HepG2 (cell line): ENCODE measurements at regions not wholly inside any gene's neighbourhood (a gene's known extent, or its start where the extent isn't known, plus 50 kb on each side); places are given as distances from the start of the nearest gene placed in this dataset.

ENCODE experiments used
- AGO1 ChIP-seq: fragments of 200-400 bp; formaldehyde crosslinking; IDR thresholded peaks from 2 replicates; pipeline ENCODE4 v1.6.1; 2017; ENCODE audit warnings: mild to moderate bottlenecking, low read depth, low read length, moderate library complexity; ENCODE audit not compliant: poor library complexity, severe bottlenecking
- CBX5 ChIP-seq: sonication (generic); formaldehyde crosslinking; IDR thresholded peaks from 2 replicates; pipeline ENCODE4 v1.4.0; 2020; ENCODE audit warnings: missing genetic modification reagents, borderline replicate concordance
- ELF1 ChIP-seq: sonication (generic); formaldehyde crosslinking; IDR thresholded peaks from 2 replicates; pipeline ENCODE4 v1.4.0; 2020; ENCODE audit warnings: missing genetic modification reagents
- ELF3 ChIP-seq: IDR thresholded peaks from 2 replicates; pipeline ENCODE4 v1.6.1; 2016; ENCODE audit warnings: missing genetic modification reagents, missing compliant biosample characterization
- FOXO1 ChIP-seq: sonication (generic); formaldehyde crosslinking; IDR thresholded peaks from 2 replicates; pipeline ENCODE4 v1.4.0; 2020; ENCODE audit warnings: missing genetic modification reagents
- GTF3A ChIP-seq: sonication (generic); formaldehyde crosslinking; conservative IDR thresholded peaks from 2 replicates; pipeline ENCODE4 v1.4.0; 2020; ENCODE audit warnings: mild to moderate bottlenecking, missing genetic modification reagents
- HDAC1 ChIP-seq: sonication (generic); formaldehyde crosslinking; IDR thresholded peaks from 2 replicates; pipeline ENCODE4 v1.5.1; 2020; ENCODE audit warnings: mild to moderate bottlenecking, missing genetic modification reagents
- ISL2 ChIP-seq: sonication (generic); formaldehyde crosslinking; IDR thresholded peaks from 2 replicates; pipeline ENCODE4 v1.5.0; 2020; ENCODE audit warnings: missing genetic modification reagents
- JUND ChIP-seq: sonication (generic); formaldehyde crosslinking; IDR thresholded peaks from 2 replicates; pipeline ENCODE4 v1.8.0; 2022; ENCODE audit warnings: mild to moderate bottlenecking, missing genetic modification reagents
- MEIS2 ChIP-seq: sonication (generic); formaldehyde crosslinking; IDR thresholded peaks from 2 replicates; pipeline ENCODE4 v1.9.0; 2021; ENCODE audit warnings: mild to moderate bottlenecking, missing genetic modification reagents
- NBN ChIP-seq: fragments of 450-650 bp; conservative IDR thresholded peaks from 2 replicates; pipeline ENCODE4 v1.6.1; 2017
- NFATC3 ChIP-seq: sonication (generic); formaldehyde crosslinking; IDR thresholded peaks from 2 replicates; pipeline ENCODE4 v1.5.1; 2020; ENCODE audit warnings: mild to moderate bottlenecking, missing genetic modification reagents
- NFE2L1 ChIP-seq: sonication (generic); formaldehyde crosslinking; IDR thresholded peaks from 2 replicates; pipeline ENCODE4 v1.4.0; 2020; ENCODE audit warnings: missing genetic modification reagents, mild to moderate bottlenecking, borderline replicate concordance
- NFKB2 ChIP-seq: sonication (generic); formaldehyde crosslinking; IDR thresholded peaks from 2 replicates; pipeline ENCODE4 v1.4.0; 2020; ENCODE audit warnings: missing genetic modification reagents, borderline replicate concordance
- NR2F6 ChIP-seq, 2 experiments: IDR thresholded peaks; 2 replicates each; pipeline ENCODE4 v1.6.1; 2016; ENCODE audit warnings: antibody characterized with exemption in 1 of 2, mild to moderate bottlenecking in 1 of 2
- NR3C1 ChIP-seq: sonication (generic); formaldehyde crosslinking; IDR thresholded peaks from 2 replicates; pipeline ENCODE4 v1.4.0; 2020; ENCODE audit warnings: missing genetic modification reagents
- SMAD9 ChIP-seq: sonication (generic); formaldehyde crosslinking; IDR thresholded peaks from 2 replicates; pipeline ENCODE4 v1.5.1; 2020; ENCODE audit warnings: mild to moderate bottlenecking, missing genetic modification reagents
- TOE1 ChIP-seq: sonication (generic); formaldehyde crosslinking; IDR thresholded peaks from 2 replicates; pipeline ENCODE4 v1.4.0; 2020; ENCODE audit warnings: mild to moderate bottlenecking, missing genetic modification reagents
- TRIM24 ChIP-seq: sonication (generic); formaldehyde crosslinking; IDR thresholded peaks from 2 replicates; pipeline ENCODE4 v1.8.0; 2022; ENCODE audit warnings: mild to moderate bottlenecking, missing genetic modification reagents
- ZNF234 ChIP-seq: sonication (generic); formaldehyde crosslinking; conservative IDR thresholded peaks from 2 replicates; pipeline ENCODE4 v1.5.1; 2020; ENCODE audit warnings: mild to moderate bottlenecking, missing genetic modification reagents
- ZNF264 ChIP-seq: sonication (generic); formaldehyde crosslinking; IDR thresholded peaks from 2 replicates; pipeline ENCODE4 v1.4.0; 2020; ENCODE audit warnings: missing genetic modification reagents
- ZNF556 ChIP-seq: sonication (generic); formaldehyde crosslinking; IDR thresholded peaks from 2 replicates; pipeline ENCODE4 v1.4.0; 2020; ENCODE audit warnings: mild to moderate bottlenecking, missing genetic modification reagents, borderline replicate concordance
- ZNF614 ChIP-seq: IDR thresholded peaks from 2 replicates; pipeline ENCODE4 v1.6.1; 2018; ENCODE audit warnings: missing biosample characterization, missing genetic modification reagents, inconsistent platforms, borderline replicate concordance
- ZNF839 ChIP-seq: sonication (generic); formaldehyde crosslinking; IDR thresholded peaks from 2 replicates; pipeline ENCODE4 v1.4.0; 2020; ENCODE audit warnings: missing genetic modification reagents, mild to moderate bottlenecking, borderline replicate concordance
- ZNF850 ChIP-seq: sonication (generic); formaldehyde crosslinking; conservative IDR thresholded peaks from 2 replicates; pipeline ENCODE4 v1.9.0; 2021; ENCODE audit warnings: mild to moderate bottlenecking, missing genetic modification reagents
- TF ChIP-seq, protein P1 (sequence below): sonication (generic); formaldehyde crosslinking; IDR thresholded peaks from 2 replicates; pipeline ENCODE4 v1.4.0; 2020; ENCODE audit warnings: mild to moderate bottlenecking, missing genetic modification reagents

- TF ChIP-seq, protein P1, sequence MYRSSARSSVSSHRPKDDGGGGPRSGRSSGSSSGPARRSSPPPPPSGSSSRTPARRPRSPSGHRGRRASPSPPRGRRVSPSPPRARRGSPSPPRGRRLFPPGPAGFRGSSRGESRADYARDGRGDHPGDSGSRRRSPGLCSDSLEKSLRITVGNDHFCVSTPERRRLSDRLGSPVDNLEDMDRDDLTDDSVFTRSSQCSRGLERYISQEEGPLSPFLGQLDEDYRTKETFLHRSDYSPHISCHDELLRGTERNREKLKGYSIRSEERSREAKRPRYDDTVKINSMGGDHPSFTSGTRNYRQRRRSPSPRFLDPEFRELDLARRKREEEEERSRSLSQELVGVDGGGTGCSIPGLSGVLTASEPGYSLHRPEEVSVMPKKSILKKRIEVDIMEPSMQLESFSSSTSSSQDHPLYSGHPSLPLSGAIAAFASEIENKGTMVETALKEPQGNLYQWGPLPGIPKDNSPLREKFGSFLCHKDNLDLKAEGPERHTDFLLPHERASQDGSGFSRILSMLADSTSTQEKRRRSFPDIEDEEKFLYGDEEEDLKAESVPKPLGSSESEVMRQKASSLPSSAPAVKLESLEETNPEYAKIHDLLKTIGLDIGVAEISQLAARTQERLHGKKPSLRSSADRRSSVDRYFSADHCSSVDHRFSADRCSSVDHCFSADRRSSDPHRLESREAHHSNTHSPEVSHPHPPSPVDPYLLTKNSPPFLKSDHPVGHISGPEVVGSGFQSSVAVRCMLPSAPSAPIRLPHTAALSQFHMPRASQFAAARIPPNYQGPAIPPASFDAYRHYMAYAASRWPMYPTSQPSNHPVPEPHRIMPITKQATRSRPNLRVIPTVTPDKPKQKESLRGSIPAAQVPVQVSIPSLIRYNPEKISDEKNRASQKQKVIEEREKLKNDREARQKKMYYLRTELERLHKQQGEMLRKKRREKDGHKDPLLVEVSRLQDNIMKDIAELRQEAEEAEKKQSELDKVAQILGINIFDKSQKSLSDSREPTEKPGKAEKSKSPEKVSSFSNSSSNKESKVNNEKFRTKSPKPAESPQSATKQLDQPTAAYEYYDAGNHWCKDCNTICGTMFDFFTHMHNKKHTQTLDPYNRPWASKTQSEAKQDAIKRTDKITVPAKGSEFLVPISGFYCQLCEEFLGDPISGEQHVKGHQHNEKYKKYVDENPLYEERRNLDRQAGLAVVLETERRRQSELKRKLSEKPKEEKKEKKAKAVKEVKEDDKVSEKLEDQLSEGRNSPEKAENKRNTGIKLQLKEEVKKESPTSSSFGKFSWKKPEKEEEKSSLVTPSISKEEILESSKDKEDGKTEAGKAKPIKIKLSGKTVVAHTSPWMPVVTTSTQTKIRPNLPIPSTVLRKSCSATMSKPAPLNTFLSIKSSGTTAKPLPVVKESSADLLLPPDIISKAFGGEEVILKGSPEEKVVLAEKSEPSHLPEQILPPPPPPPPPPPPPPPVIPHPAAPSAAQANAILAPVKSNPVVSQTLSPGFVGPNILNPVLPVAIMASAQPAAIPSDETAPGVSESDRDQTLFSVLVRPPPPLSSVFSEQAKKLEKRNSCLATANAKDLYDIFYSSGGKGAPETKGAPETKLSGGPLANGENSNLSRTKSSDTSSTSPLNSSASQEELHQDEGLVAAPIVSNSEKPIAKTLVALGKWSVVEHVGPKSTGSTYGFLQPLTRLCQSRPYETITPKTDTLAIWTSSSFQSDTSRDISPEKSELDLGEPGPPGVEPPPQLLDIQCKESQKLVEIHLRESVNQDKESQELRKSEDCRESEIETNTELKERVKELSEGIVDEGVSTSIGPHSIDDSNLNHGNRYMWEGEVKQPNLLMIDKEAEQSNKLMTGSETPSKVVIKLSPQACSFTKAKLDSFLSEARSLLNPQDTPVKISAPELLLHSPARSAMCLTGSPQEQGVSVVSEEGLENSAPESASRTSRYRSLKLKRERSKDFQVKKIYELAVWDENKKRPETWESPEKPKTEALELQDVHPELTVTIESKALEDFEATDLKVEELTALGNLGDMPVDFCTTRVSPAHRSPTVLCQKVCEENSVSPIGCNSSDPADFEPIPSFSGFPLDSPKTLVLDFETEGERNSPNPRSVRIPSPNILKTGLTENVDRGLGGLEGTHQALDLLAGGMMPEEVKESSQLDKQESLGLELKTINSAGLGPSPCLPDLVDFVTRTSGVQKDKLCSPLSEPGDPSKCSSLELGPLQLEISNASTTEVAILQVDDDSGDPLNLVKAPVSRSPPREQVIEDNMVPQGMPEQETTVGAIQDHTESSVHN (CRISPR knock-in tag): no peak
- TF ChIP-seq GTF3A (CRISPR knock-in tag): no peak
- no peak for TF ChIP-seq SMAD9 (CRISPR knock-in tag)
- no peak for TF ChIP-seq ZNF264
- peak; percentile 46; the same call in 1 of the 2 replicates for TF ChIP-seq ISL2 (CRISPR knock-in tag)
- TF ChIP-seq NFKB2 (CRISPR knock-in tag): no peak
- no peak for TF ChIP-seq ZNF234
- TF ChIP-seq NBN: no peak
- TF ChIP-seq ZNF556 (CRISPR knock-in tag): no peak
- TF ChIP-seq JUND (CRISPR knock-in tag): no peak
- TF ChIP-seq FOXO1: no peak; the same call in 1 of the 2 replicates
- TF ChIP-seq NFE2L1 (CRISPR knock-in tag): no peak
- 0 out of 2 replicates have a peak, but pooled peaks have one; percentile 20 for TF ChIP-seq NR2F6 (IDR thresholded peaks at IDR 0.05)
- peak; percentile 52; the same call in 1 of the 2 replicates for TF ChIP-seq NR2F6 (CRISPR knock-in tag; IDR thresholded peaks at IDR 0.05)
- no peak for TF ChIP-seq ELF1
- no peak for TF ChIP-seq NR3C1
- no peak for TF ChIP-seq NFATC3
- no peak for TF ChIP-seq TOE1
- no peak for TF ChIP-seq CBX5 (CRISPR knock-in tag)
- TF ChIP-seq ELF3 (CRISPR knock-in tag): peak; percentile 73
- no peak for TF ChIP-seq TRIM24
- peak; percentile 48; the same call in 1 of the 2 replicates for TF ChIP-seq HDAC1
- no peak for TF ChIP-seq ZNF850 (CRISPR knock-in tag)
- no peak for TF ChIP-seq AGO1
- TF ChIP-seq MEIS2 (CRISPR knock-in tag): no peak
- no peak for TF ChIP-seq ZNF839 (CRISPR knock-in tag)
- TF ChIP-seq ZNF614: 0 out of 2 replicates have a peak, but pooled peaks have one; percentile 26
Measured at GRCh38 chr14:53450871-53451270, 297.7 kb upstream of the DDHD1 start (continued).
